Osteoblast (primary cell): ENCODE measurements at regions not wholly inside any gene's neighbourhood (a gene's known extent, or its start where the extent isn't known, plus 50 kb on each side); places are given as distances from the start of the nearest gene placed in this dataset.

Source experiments
- DNase-seq: peaks from one replicate; pipeline ENCODE4 v3.0.0; 2011; ENCODE audit warnings: low spot score, mixed read lengths; ENCODE audit not compliant: insufficient read length; ENCODE audit errors: missing footprints
- H2AFZ ChIP-seq: 2 replicates; pipeline ENCODE4 v1.6.0; 2011; ENCODE audit warnings: mild to moderate bottlenecking, low read length
- H3K27ac ChIP-seq: 2 replicates; pipeline ENCODE4 v1.5.1; 2011; ENCODE audit warnings: mild to moderate bottlenecking, low read depth, low read length, moderate library complexity
- H3K27me3 ChIP-seq: 2 replicates; pipeline ENCODE4 v1.6.0; 2012; ENCODE audit warnings: mild to moderate bottlenecking, control low read depth, inconsistent platforms, low read length, moderate library complexity; ENCODE audit not compliant: insufficient read depth
- H3K36me3 ChIP-seq: 2 replicates; pipeline ENCODE4 v1.5.1; 2011; ENCODE audit warnings: mild to moderate bottlenecking, low read length, control low read depth, moderate library complexity; ENCODE audit not compliant: insufficient read depth
- H3K4me1 ChIP-seq: 2 replicates; pipeline ENCODE4 v1.5.1; 2011; ENCODE audit warnings: mild to moderate bottlenecking, low read length, control low read depth, moderate library complexity; ENCODE audit not compliant: insufficient read depth
- H3K4me2 ChIP-seq: 2 replicates; pipeline ENCODE4 v1.6.0; 2011; ENCODE audit warnings: mild to moderate bottlenecking, low read length; ENCODE audit not compliant: insufficient read depth
- H3K4me3 ChIP-seq: fragments of 200-600 bp; sonication (generic); 3 replicates; pipeline ENCODE4 v1.5.1; 2012; ENCODE audit warnings: mild to moderate bottlenecking, low read length, inconsistent platforms; ENCODE audit not compliant: insufficient read depth
- H3K79me2 ChIP-seq: 2 replicates; pipeline ENCODE4 v1.6.0; 2012; ENCODE audit warnings: mild to moderate bottlenecking, low read length, control low read depth, inconsistent platforms; ENCODE audit not compliant: insufficient read depth
- H3K9me3 ChIP-seq: 2 replicates; pipeline ENCODE4 v1.5.1; 2011; ENCODE audit warnings: low read depth, low read length, control low read depth
- H4K20me1 ChIP-seq: 2 replicates; pipeline ENCODE4 v1.6.0; 2012; ENCODE audit warnings: mild to moderate bottlenecking, low read length, control low read depth; ENCODE audit not compliant: insufficient read depth
- CTCF ChIP-seq: IDR thresholded peaks from 2 replicates; pipeline ENCODE4 v1.5.1; 2011; ENCODE audit warnings: mild to moderate bottlenecking, low read depth, low read length, moderate library complexity; ENCODE audit errors: extremely low read depth

GRCh38 chr5:116671211-116671736, 96.7 kb upstream of the SEMA6A start:
- Histone ChIP-seq H3K4me2 (no peak overlapping the region), H3K4me3 (no peak overlapping the region), H3K9me3 (no peaks in the 10 kb centered on the region), H4K20me1 (no peaks in the 10 kb centered on the region), H2AFZ (no peak overlapping the region), H3K27me3 (no peaks in the 10 kb centered on the region), H3K27ac (no peak overlapping the region), H3K36me3 (no peaks in the 10 kb centered on the region), H3K79me2 (no peaks in the 10 kb centered on the region), H3K4me1 (no peaks in the 10 kb centered on the region)
- TF ChIP-seq CTCF: no peak
- DNase-seq: no peak

- no peak overlapping the region for H2AFZ ChIP-seq
- no peaks in the 10 kb centered on the region for H4K20me1 ChIP-seq
- no peak overlapping the region for H3K4me3 ChIP-seq
- H3K79me2 ChIP-seq: no peaks in the 10 kb centered on the region
- no peak for TF ChIP-seq CTCF
- DNase-seq: no peak
- H3K36me3 ChIP-seq: no peaks in the 10 kb centered on the region
- H3K4me2 ChIP-seq: no peak overlapping the region
- H3K9me3 ChIP-seq: no peaks in the 10 kb centered on the region
- H3K27ac ChIP-seq: no peak overlapping the region
- no peaks in the 10 kb centered on the region for H3K4me1 ChIP-seq
- no peaks in the 10 kb centered on the region for H3K27me3 ChIP-seq
These were observed 94.8 kb upstream of the SEMA6A start for GRCh38 chr5:116669261-116670031.

GRCh38 chr5:116668390-116668789, 93.8 kb upstream of the SEMA6A start:
- Histone ChIP-seq H3K27me3 (no peaks in the 10 kb centered on the region), H3K27ac (no peak overlapping the region), H4K20me1 (no peaks in the 10 kb centered on the region), H3K4me1 (no peaks in the 10 kb centered on the region), H3K4me3 (no peak overlapping the region), H3K4me2 (no peak overlapping the region), H3K79me2 (no peaks in the 10 kb centered on the region), H3K36me3 (no peaks in the 10 kb centered on the region), H3K9me3 (no peaks in the 10 kb centered on the region), H2AFZ (no peak overlapping the region)
- no peak for TF ChIP-seq CTCF
- DNase-seq: no peak

- DNase-seq: no peak
- no peak for TF ChIP-seq CTCF
- no peaks in the 10 kb centered on the region for H3K79me2 ChIP-seq
- H3K4me3 ChIP-seq: no peak overlapping the region
- no peak overlapping the region for H3K4me2 ChIP-seq
- peaks cover 1% of the 10 kb centered on the region for H3K9me3 ChIP-seq
- H3K27ac ChIP-seq: no peak overlapping the region
- H3K27me3 ChIP-seq: no peaks in the 10 kb centered on the region
- no peaks in the 10 kb centered on the region for H4K20me1 ChIP-seq
- H2AFZ ChIP-seq: no peak overlapping the region
- no peaks in the 10 kb centered on the region for H3K4me1 ChIP-seq
- H3K36me3 ChIP-seq: no peaks in the 10 kb centered on the region
These were observed 92.3 kb upstream of the SEMA6A start for GRCh38 chr5:116666901-116667300.
